Anterior cingulate cortex (tissue), 58 donors: ENCODE measurements at regions not wholly inside any gene's neighbourhood (a gene's known extent, or its start where the extent isn't known, plus 50 kb on each side); places are given as distances from the start of the nearest gene placed in this dataset.

Experiments
- DNase-seq, 58 donors: peaks; one replicate each; lab custom pipeline; 2025; lab: John Stamatoyannopoulos, UW

DNA sequence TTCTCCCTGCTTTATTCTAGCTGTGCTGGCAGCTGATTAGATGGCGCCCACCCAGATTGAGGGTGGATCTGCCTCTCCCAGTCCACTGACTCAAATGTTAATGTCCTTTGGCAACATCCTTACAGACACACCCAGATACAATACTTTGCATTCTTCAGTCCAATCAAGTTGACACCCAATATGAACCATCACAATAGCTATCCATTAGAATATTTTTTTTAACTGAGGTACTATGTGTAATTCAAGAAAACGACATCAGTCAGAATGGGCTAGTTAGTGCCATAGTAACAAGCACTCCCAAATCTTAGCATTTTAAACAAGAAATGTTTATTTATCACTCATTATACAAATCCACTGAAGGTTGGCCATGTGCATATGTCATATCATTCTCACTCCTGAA, 723.1 kb downstream of the NR2F2 start:
- DNase-seq, result no peak

DNA sequence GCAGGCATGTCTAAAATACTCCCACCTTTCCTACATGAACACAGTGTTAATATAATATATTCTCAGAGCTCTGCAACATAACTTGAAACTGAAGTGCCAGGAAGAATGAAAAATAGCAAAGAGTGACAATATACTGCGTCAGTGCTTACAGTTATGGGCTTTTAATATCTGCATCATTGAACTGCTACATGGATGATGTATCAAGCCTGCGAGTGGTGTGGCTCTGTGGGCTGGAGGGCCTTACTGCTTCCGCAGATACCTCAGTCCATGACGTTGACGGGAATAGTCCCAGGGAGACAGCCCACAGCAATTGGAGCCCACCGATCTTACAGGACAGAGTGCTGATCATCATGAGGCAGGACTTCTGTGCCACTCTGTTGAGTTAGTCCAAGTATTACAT, 727.0 kb downstream of the NR2F2 start:
- no peak for DNase-seq

DNA sequence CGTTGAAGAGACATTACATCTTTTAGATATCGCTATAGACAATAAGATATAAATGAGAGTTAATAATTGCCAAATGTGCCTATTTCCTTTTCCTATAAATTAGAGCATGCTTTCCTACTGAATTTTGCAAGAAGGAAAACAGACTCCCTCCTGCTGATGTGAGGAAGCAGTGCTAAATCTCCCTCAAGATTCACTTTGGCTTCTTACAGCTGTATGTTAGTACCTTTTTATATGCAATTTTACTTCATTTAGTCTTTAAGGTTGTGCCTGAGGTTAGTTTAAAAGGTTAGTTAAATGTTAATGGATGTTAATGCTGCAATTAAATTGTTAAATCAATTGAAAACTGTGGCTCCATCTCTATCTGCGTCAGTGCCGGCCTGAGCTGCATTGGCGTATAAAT, 728.8 kb downstream of the NR2F2 start:
- no peak for DNase-seq

DNA sequence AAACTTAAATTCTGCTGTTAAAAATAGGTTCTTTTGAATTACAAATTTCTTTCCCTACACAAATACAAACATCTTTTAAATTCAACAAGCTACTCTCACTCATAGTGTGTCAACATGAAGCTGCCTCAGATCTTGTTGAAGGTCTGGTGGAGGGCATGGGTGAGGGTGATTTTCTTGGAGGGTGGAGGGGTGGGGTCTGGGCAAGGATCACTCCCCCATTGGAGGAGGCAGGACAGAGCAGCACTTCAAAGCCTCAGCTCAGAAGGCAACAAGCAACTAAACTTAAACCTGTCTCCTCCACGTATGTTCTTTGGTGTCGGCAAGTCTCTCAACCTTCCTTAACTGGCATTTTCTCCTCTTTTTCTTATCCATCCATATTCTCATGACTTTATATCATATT, 730.9 kb downstream of the NR2F2 start:
- no peak for DNase-seq

DNA sequence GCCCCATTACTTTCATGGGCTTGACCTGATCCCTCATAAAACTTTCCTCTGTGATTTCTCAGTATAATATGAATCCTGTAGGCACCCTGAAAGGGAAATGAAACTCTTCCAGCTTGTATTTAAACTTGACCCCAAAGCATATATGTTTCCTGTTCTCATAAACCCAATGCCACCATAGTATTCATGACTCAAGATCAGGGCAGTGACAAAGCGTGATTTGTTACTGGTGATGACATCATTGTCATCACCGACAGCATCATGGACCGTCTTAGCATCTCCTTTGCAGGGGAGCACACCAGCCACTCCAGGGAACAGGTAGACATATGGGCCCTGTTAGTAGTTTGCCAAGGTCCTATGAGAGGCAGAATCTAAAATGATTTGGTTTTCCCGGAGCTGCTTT, 741.2 kb downstream of the NR2F2 start:
- no peak for DNase-seq

DNA sequence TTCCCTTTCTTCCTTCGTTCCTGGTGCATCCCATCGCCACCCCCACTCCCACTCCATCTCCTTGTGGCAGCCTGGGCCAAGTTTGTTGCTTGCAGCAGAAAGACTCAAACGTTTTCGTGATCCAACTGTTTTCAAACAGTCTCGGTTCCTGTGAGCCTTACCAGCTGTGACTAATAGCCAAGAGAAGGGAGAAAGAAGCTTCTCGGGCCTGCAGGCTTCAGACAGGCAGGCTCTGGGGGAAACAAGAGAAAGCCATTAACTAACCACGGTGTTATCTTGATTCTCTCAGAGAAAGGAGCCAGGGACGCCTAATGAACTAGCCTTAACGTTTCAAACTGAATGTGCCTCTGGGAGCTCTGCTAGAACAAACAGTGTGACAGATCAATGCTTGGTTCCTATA, 742.0 kb downstream of the NR2F2 start:
- no peak for DNase-seq

DNA sequence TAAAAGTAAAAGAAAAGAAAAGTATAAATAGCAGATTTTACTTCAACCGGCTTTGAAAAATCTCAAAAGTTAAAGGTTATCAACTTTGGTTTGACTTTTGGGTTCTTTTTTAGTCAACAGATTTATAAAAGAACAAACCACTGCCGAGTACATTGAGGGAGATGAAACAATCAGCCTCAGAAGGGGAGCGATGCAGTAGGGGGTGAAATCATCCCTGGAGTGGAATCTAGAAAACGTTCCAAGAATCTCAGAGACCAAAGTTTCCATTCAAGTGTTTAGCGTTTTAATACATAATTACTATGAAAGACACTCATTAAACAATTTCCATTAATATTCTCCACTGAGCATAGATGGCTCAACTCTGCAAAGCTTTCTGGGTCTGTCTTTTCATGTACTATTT, 745.5 kb downstream of the NR2F2 start:
- DNase-seq, result no peak

DNA sequence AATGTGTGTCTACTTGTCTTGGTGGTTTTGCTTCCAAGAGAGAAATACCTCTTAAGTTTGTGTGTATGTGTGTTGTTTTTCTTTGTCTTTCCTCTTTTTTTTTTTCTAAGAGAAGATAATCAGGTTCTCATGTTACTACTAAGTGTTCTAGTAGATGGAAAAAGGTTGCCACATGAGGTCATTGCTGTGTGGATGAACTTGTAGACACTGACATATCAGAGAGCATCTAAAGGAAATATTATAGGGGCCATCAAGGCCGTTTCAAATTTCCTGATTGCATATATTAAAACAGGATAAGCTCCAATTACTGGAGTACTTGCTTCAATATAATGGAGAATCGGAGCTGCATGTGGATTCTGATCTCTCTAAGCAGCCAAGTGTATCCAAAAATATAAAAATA, 747.5 kb downstream of the NR2F2 start:
- no peak for DNase-seq

DNA sequence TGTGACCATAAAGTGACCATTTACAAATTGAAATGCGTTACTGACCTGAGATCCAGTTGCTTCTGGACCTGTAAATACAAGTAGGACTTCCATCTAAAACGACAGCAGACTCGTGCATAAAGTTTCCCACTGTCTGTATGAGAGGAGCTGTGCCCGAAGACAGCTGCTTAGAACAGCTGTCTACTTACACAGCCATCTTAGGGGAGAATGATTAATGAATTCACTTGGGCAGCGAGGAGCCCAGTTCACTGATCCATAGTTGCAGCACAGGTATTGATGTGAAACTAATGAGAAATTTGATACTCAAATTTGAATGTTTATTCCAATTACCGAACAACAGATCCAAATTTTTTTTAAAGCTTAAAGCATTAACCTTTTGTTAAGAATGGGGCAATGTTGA, 748.1 kb downstream of the NR2F2 start:
- no peak for DNase-seq

DNA sequence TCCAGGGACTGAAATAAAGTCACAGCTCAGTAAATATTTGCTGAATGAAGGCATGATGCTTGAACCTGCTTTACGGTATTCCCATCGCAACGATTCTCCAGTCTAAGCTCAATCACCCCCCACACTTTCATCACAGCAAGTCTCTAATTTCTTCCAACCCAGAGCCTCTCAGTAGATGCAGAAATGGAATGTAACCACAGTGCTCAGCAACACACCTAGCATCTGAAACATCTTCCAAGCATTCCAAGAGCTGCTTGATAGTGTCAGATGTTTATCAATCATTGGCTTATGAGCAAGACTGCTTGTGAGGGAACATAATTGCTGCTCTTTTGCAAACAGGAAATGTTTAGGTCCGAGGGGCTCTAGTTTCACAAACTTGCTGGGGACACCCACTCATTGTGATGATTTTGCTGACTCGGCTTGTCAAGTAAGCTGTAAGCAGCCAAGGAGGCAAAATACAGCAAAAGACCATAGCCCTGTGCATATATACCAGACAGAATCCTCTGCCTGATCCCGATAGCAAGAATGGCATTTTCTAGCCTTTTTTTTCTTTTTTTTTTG, 751.2 kb downstream of the NR2F2 start:
- no peak for DNase-seq

DNA sequence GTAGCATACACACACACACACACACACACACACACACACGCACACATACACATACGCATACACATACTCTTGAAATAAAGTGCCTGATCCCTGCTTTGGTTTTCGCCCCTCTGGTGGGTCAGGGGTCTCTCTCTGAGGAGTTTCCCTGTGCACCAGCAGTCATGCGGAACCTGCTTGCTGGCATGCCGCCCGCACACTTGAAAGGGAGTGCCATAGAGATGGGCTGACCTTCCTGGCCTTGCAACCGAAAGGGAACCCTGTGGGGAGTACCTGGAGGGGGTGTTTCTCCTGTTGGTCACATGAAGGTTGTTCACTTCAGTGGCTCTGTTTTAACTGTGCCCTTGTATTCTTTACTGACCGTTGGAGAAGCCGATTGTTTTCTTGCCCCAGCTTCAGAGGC, 752.3 kb downstream of the NR2F2 start:
- no peak for DNase-seq

DNA sequence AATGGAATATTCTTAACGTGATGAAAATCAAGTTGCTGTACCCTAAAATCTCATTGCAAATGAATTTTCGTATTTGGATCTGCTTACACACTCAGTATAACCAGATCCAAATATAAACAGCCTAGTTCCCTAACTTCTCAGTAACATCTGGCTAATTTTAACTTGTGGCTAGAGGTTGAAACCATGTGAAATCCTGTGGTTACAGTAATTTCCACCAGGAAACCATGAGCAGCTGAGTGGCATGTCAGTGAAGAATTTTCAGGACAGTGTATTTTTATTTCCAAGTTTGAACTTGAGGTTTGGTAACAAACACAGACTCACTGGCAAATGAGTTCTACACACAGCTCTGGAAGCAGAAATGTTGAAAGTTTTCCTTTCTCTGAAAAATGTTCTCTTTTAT, 754.1 kb downstream of the NR2F2 start:
- no peak for DNase-seq

DNA sequence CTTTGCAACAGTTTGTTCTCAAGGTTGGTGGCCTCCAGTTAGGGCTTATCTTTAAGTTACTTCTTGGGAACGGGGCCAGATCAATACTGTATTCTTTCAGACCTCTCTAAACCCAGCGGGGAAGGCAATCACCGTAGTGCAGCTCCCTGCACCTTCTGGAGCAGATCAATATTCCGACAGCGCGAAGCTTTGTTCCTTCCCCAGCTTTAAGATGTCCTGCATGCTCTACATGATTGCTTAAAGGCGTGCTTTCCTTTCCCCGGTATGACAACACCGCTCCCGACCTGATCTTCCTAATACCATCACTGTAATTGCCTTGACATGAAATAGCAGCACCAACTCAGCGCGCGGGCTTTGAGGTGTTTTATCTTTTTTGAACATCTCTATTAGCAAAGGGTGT, 755.2 kb downstream of the NR2F2 start:
- DNase-seq, result no peak

DNA sequence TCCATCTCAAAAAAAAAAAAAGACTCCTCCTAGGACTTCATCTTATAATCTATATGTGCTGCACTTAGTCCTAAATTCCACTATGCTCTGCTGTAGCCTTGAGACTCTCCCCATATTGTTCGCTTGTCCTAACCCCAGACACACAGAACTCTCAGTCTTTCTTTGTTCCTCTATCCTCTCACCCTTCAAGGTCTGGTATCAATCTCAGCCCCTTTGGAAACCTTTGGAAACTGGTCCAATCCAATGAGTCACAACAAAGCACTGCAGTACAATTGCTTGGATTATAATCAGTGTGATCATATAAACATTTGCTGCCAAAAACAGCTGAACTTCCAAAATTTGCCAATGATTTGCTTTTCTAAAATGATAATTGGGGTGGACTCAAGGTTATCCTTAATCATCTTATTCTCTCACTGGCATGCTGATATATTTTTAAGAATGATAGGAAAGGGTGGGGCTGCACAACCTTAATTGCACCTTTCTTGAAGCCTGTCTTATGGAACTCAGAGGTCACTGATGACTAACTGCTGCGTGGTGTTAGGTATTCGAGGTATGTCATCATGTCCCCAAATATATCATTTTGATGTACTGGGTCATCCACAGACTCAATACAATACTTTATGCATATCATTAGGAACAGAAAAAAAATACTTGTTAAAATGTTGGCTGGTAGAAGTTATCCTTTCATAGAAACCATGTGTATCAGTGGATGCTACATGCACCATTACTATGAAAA, 756.7 kb downstream of the NR2F2 start:
- no peak for DNase-seq

DNA sequence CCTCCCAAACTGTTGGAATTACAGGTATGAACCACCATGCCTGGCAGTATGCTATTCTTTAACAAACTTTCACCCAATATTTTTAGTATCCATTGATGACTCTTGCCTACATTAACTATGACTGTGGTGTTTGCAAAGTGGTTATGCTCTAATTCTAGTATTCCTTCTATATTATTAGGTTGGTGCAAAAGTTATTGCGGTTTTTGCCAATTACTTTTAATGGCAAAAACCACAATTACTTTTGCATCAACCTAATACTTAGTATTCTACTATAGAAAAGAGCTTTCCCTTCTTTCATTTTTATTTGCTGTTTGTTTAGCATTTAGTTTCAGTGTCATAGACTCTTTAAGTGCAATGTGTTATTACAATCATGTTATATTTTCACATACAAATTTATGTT, 760.6 kb downstream of the NR2F2 start:
- no peak for DNase-seq

DNA sequence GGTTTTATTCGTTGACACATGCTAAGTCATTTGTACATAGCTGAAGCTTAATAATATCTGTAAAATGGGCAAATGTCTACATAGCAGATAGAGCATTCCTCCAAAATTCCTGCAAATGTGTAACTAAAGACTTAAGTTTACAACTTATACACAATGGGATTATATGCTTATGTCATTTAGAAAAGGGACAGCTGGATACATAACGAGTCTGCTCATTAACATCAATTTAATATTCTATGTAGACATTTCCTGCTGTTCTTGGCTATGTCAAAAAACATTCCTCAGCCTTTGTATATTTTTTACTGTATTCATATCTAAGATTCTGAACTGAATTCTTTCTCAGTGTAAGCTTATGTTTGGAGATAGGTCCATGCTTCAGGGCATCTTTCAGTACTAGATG, 762.2 kb downstream of the NR2F2 start:
- DNase-seq, result no peak

DNA sequence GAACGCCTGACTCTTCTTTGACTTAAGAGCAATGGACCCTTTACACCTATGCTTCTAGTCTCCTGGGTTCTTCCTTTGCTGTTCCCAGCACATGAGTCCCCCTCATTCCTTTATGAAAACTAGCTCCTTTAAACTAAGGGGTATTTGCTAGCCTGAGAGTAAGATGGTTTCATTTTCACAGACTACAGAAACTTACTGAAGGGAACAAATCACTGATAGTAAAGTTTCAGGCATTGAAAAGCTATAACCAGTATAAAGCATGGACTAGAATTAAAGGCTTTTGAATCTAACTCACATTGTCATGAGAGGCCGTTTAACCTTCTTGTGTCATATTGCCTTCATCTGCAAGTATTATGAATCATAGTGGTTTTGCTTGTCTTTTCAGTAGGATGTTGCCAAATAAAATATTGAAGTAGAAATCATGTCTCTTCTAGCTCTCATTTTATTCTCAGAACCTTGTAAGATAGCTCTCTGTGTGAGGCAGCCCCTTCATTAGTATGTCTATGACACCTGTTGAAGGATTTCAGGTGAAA, 765.9 kb downstream of the NR2F2 start:
- DNase-seq, result no peak

DNA sequence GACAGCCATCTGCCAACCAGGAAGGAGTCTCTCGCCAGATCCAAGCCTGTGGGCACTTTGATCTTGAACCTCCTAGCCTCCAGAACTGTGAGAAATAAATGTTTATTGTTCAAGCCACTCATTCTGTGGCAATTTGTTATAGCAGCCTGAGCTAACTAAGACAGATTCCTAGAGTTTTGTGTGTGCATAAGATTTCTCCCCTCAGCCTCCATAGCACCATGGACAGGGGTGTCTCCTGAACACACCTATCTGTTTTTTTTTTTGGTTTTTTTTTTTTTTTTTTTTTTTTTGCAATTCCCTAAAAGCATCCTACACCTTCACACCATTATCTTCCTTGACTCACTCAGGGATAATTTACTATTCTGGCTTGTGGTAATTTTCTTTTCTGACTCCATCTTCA, 768.5 kb downstream of the NR2F2 start:
- no peak for DNase-seq

DNA sequence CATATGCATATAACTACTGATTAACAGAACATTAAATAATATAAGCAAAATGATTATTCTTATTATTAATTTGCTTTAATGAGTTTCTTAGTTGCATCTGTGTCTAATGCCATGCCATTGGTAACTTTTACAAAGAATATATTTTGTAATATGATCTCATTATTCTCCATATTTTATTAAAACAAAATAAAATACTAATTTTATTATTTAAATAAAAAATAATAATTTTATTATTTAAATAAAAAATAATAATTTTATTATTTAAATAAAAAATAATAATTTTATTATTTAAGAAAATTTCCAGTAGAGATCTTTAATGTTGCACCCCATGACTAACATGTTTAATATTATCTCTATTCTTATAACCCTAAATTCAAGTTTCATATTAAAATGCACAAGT, 771.1 kb downstream of the NR2F2 start:
- DNase-seq, result no peak

DNA sequence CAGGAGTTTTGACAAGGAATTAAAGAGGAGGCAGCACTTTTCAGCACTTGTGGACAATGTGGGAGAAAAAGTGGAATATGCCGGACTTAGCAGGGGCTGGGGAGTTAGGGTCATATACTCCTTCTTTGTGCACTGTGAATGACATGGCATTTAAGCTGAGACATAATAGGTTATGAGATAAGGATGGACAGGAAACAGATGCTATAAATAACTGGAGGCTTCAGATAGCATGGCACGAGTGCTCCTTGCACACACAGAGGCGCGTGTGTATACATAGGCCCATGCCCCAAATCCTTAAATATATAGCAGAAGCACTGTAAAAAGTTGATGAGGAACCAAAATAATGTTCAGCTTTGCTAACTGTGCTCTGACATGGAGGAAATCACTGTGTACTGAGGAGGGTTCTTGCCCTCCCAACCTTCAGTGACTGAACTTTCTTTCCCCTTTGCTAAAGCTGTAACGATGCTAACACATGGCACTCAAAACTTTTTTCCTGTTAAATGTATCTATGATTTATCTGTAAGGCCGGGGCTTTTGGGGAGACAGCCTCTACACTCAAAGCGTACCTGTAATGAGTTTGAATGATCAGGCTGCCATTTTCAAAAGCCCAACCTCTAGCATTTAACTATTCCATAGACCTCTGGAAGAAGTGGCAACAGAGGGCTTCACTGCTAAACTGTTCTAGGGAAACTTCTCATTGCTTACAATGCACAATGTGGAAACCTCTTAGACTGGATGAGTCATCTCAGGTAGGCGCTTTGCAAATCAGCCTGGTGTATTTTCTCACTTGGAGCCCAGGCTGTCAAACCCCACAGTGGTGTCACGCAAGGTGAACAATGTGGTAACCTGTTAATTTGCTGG, 784.6 kb downstream of the NR2F2 start:
- no peak for DNase-seq

DNA sequence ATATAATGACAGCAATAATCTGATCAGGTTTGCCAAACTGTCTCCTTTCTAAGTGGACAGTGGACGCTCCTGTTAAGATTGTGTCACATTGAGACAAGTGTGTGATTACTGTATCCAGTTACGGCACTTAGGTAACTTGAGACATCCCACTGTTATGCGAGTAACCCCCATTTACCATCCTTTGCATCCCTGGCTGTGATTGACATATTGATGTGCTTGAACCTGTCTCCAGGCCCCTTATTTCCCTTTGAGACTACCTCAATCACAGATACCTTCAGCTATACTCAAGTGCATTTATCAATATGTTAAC, 785.2 kb downstream of the NR2F2 start:
- DNase-seq, result no peak

DNA sequence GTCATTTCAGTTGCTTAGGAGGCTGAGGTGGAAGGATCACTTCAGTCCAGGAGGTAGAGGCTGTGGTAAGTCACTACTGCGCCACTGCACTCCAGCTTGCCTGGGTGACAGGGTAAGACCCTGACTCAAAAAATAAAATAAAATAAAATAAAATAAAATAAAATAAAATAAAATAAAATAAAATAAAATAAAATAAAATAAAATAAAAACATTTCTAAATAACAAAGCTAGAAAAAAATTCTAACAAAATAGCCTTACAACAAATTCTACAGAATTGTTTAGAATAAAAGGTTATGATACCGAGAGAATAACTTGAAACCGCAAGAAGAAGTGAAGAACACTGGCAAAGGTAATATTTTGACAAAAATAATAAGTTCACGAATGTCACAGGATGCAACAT, 794.3 kb downstream of the NR2F2 start:
- DNase-seq, result no peak
